SK-N-SH treated with all-trans-retinoic acid at 6 μM for 48 hours (cell line): ENCODE measurements at regions not wholly inside any gene's neighbourhood (a gene's known extent, or its start where the extent isn't known, plus 50 kb on each side); places are given as distances from the start of the nearest gene placed in this dataset.

Source experiments
- CREB5 ChIP-seq: fragments of 250-450 bp; sonication (Bioruptor Pico); IDR thresholded peaks from 2 replicates; pipeline ENCODE4 v1.5.1; 2020; ENCODE audit warnings: low read depth, mild to moderate bottlenecking, moderate library complexity
- ZNF70 ChIP-seq: fragments of 450-650 bp; formaldehyde crosslinking; IDR thresholded peaks from 2 replicates; pipeline ENCODE4 v1.5.0; 2020; ENCODE audit warnings: mild to moderate bottlenecking, moderate library complexity

- TF ChIP-seq ZNF70 (no peak), CREB5 (CRISPR knock-in tag) (no peak)
Measured at GRCh38 chrX:68985135-68985755, 156.4 kb downstream of the EFNB1 start.
